TTC549 (cell line): ENCODE measurements at regions not wholly inside any gene's neighbourhood (a gene's known extent, or its start where the extent isn't known, plus 50 kb on each side); places are given as distances from the start of the nearest gene placed in this dataset.

Experiments used
- FAIRE-seq: peaks from 2 replicates; lab custom pipeline; 2012; peaks lifted over from hg19 to GRCh38; lab: Jason Lieb, UNC

- no peak for FAIRE-seq
Observed at GRCh38 chr15:67892559-67893377, 52.9 kb upstream of the RNU6-1 start.

DNA sequence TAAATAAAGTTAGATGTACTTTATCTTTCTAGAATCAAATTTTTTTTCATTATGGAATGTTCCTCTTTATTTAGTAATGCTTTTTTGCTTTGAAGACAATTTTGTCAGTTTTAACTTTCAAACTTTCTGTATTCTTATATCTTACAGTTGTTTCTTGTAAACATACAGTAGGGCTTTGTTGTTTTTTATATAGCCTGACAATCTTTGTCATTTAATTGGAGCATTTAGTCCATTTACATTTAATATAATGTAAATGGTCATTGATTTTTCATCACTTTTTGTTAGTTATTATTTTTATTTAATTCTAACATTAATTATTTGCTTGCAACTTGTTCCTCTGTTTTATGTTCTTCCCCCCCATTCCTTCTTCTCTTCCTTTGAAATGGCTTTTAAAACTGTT is 55.4 kb upstream of the RNU6-1 start:
- FAIRE-seq: peak; percentile 22

DNA sequence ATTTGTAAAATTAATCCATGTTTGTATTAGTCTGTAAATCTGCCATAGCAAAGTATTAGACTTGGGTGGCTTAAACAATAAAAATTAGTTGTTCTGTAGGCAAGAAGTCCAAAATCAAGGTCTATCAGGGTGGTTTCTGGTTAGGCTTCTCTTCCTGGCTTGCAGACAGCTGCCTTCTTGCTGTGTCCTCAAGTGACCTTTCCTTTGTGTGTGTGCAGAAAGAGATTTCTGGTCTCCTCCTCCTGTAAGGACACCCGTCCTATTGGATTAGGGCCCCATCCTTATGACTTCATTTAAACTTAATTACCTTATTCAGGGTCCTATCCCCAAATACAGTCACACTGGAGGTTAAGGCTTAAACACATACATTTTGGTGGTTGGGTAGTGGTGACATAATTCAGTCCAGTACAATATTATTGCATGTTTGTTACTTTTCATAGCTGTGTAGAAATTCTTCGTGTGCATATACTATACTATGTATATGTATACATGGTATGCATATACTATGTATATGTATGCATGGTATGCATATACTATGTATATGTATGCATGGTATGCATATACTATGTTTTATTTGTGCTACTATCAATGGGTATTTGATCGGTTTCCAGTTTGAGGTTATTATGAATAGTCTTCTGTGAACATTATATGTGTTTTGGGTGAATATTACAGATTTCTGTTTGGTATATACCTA is 57.9 kb upstream of the RNU6-1 start:
- no peak for FAIRE-seq

- FAIRE-seq: no peak
Observed at GRCh38 chr15:67899596-67900283, 59.9 kb upstream of the RNU6-1 start.

DNA sequence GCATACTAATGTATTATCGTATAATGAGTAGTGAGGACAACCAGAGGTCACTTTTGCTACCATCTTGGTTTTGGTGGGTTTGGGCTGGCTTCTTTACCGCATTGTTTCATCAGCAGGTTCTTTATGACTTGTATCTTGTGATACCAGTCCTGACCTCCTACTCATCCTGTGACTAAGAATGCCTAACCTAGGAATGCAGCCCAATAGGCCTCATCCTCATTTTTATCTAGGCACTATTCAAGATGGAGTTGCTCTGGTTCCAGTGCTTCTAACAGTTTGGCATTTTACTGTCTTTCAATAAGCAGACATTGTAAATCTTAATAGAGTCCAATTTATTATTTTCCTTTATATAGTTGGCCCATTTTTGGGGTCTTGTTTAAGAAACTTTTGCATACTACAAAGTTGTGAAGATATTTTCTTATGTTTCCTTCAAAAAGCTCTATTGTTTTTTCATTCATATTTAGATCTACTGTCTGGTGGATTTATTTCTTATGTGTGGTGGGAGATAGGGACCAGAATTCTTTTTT is 60.8 kb upstream of the RNU6-1 start:
- FAIRE-seq: no peak

- FAIRE-seq: no peak
Observed at GRCh38 chr15:67901922-67902321, 62.1 kb upstream of the RNU6-1 start.

DNA sequence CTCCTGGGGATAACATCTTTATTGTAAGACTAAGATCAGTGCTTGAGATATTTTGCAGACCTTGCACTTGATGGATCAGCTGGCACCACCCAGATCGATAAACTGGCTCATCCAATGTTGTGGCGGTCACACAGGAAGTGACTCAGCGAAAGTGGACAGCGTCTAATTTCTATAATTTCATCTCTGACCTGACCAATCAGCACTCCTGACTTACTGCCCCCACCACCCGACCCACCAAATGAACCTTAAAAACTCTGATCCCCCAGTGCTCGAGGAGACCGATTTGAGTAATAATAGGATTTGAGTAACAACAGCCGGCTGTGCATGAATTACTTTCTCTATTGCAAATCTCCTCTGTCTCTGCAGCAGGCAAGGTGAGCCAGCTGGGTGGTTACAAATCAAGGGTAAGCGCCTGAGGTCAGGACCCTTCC is 62.7 kb upstream of the RNU6-1 start:
- no peak for FAIRE-seq

DNA sequence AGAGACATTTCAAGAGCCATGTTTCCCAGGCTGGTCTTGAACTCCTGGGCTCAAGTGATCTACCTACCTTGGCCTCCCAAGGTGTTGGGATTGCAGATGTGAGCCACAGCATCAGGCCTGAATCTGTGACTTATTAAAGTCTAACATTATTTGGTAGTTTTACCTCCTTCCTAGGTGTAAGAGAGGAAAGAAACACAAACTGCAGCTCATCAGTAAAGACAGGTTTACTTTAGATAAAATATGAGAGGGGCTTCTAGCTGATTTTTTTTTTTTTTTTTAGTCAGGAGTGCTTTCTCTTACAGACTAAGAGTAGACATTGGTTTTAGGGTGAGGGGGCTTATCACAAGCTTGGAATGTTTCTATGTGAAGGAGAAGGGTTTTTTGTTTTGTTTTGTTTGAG is 63.9 kb upstream of the RNU6-1 start:
- FAIRE-seq: no peak

DNA sequence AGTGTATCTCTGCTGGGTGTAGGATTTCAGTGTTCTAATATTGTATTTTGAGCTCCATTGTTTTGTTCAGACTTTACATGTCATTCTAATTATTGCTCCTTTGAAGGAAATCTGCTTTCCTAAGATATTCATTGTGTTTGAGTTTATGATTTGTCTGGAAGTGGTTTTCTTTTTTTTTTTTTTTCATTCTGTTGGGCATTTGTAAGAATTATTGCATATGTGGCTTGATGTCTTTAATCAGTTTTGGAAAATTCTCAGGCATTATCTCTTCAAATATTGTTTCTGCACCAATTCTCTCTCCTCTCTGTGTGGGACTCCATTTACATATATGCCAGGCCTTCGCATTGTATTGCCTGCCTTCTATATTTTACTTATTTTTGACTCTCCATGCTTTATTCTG is 65.8 kb upstream of the RNU6-1 start:
- no peak for FAIRE-seq

GRCh38 chr15:67906382-67906781 is 66.5 kb upstream of the RNU6-1 start:
- FAIRE-seq: no peak

DNA sequence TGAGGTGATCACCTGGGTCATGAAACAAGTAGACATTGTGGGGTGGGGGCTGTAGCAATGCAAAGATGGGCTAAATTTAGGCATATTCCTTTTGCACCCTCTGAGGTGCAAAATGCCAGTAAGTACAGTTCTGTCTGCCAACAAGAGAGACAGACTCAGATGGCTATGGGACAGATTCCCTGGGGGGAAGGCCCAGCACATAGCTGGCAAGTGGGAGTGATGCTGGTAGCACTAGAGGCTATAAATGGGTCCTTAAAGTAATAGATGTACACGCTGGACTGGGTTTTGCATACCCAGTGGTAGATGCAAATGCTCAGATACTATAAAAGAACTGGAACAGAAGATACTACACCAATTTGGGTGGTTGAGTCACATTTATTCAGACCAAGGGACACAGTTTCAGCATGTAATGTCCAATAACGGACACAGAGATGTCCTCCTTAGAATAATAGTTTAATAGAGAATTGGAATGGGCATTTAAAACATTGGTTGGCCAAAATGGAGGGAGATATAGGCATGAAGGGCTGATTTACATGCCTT is 67.4 kb upstream of the RNU6-1 start:
- FAIRE-seq: no peak

GRCh38 chr15:67908756-67909155 is 68.9 kb upstream of the RNU6-1 start:
- FAIRE-seq: no peak

DNA sequence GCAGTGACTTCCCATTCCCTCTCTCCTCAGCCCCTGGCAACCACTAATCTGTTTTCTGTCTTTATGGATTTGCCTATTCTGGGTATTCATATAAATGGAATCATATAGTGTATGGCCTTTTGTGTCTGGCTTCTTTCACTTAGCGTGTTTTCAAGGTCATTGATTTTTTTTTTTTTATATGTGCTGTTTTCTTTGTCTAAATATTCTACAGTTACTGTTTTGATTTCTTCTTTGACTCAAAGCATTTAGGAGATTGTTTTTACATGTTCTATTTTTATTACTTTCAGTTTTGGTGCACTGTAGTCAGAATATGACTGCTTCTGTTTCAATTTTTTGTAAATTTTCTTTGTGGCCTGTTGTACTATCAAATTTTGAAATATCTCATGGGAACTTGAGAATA is 71.9 kb upstream of the RNU6-1 start:
- no peak for FAIRE-seq

DNA sequence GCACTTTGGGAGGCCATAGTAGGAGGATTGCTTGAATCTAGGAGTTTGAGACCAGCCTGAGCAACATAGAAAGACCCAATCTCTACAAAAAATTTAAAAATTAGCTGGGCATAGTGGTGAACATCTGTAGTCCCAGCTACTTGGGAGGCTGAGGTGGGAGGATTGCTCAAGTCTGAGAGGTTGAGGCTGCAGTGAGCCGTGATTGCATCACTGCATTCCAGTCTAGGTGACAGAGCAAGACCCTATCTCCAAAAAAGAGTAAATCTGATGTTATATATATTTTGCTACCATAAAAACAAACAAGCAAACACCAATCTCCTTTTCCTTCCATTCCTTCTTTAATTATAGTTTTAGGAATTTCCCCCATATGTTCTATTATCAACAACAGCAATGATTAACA is 74.2 kb upstream of the RNU6-1 start:
- FAIRE-seq: no peak

- FAIRE-seq: peak; percentile 43
Observed at GRCh38 chr15:67914537-67915460, 75.0 kb upstream of the RNU6-1 start.

DNA sequence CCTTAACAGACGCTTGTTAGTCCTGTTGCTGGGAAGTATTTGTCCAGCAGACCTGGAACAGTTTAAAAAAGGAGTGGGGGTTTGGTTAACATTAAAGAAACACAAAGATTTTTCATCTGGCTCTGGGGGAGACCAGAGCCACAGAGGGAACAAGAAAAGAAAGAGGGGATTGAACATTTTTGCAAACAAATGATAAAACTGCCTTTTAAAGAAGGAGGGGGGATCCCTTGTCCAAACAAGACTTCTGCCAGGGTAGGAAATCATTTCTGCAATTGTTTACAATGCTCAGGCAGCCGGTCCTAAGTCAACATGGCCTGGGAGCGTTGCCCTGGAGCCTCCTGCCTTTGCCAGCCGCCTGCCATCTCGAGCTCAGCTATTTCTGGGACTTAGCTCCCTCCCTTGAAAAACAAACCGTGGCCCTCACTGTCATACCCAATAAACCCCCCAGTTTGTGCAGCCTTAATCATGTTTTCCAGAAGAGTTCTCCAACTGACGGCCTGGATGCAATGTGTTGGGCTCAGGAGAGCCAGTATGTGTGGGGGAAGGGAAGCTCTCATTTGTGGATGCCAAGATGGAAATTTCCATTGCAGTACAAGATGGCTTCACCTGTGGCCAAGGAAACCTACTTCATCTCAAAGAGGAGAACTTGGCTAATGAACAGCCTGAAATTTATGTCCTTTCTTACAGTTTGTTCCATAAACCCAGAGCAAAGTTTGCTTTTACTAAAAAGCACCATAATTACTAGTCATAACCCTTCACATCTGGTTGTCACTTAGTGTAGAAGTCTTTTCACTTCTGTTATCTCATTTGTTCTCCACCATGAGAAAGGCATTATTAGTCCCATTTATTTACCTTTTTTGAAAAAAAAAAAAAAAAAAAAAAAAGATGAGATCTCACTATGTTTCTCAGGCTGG is 75.9 kb upstream of the RNU6-1 start:
- FAIRE-seq: peak; percentile 76

- no peak for FAIRE-seq
Observed at GRCh38 chr15:67916565-67916964, 76.7 kb upstream of the RNU6-1 start.

DNA sequence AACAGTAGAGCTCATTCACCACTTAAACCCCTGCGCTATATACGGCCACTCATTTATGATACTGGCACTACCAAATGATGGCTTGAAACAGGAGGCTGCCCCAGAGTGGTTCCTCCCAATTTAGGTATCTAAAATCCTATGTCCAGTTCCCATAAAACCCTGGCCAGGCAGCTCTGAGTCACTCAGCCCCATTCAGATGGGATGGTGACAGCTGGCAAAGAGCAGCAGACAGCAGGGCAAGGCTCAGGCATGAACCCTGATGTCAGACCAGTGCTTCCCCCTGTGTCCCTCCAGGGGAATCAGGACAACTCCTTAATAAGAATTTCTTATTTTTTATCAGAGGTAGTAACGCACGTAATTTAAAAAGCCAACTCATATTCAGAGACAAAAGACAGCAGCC is 77.2 kb upstream of the RNU6-1 start:
- no peak for FAIRE-seq

- FAIRE-seq: no peak
Observed at GRCh38 chr15:67917636-67918035, 77.8 kb upstream of the RNU6-1 start.

DNA sequence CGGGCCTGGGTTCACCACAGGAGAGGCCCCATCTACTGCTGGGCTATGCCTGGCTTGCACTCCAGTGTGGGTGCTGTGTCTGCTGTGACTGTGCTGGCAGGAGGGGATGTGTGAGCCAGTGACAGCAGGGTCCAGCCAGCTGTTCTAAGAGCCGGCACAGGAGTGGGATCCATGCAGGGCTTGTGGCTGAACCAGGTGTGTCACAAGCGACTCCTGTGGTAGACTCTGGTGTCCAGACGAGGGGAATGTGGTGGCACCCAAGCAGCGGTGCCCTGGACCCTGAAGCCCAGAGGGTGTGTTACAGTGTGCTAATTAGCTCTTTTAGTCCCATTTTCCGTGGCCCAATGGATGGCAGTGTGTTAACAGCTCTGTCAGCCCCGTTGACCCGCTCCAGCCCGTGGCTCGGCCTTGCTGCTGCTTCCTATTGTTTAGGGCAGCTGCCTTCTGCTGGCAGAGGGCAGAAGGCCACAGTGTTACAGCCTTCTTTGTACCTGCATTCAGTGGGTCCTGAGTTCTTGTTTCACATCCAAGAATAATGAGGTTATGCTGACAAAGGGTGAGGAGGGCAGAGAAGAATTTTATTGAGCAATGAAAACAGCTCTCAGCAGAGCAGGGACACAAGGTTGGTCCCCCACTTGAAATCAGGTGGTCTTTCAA is 78.5 kb upstream of the RNU6-1 start:
- no peak for FAIRE-seq
